AG04449 (cell line): ENCODE measurements at regions not wholly inside any gene's neighbourhood (a gene's known extent, or its start where the extent isn't known, plus 50 kb on each side); places are given as distances from the start of the nearest gene placed in this dataset.

ENCODE experiments used
- CTCF ChIA-PET: fragments of 350-600 bp; formaldehyde crosslinking; extraction: SDS; loops from one replicate; lab custom pipeline; 2021; ENCODE audit warnings: antibody characterized with exemption; lab: Yijun Ruan, JAX
- POLR2A ChIA-PET: fragments of 400-600, 350-600 bp; formaldehyde crosslinking; extraction: SDS; loops from one replicate; lab custom pipeline; 2020; ENCODE audit warnings: antibody characterized with exemption, inconsistent platforms; lab: Yijun Ruan, JAX
- DNase-seq: peaks from one replicate; pipeline ENCODE4 v3.0.0-alpha.2; 2010; ENCODE audit warnings: low read depth, low spot score
- H3K4me3 ChIP-seq: 2 replicates; pipeline ENCODE4 v1.5.1; 2011; ENCODE audit warnings: low read depth, mild to moderate bottlenecking, control low read depth, low read length
- CTCF ChIP-seq: IDR thresholded peaks from one replicate; pipeline ENCODE4 v1.5.1; 2011; ENCODE audit warnings: mild to moderate bottlenecking, moderate library complexity, low read length, control low read depth, inconsistent platforms; ENCODE audit not compliant: insufficient read depth; ENCODE audit errors: missing control alignments

- no peak for DNase-seq
- ChIA-PET POLR2A (no interaction called here), CTCF (interaction anchor here (0.7 kb wide), 1 partner anchor 39 kb away, joined by 3 read pairs; no protein-coding TSS in a partner anchor)
- H3K4me3 ChIP-seq: no peak overlapping the region
- no peak for TF ChIP-seq CTCF
These were observed 89.8 kb upstream of the MMADHC start for GRCh38 chr2:149677416-149677815.

- TF ChIP-seq CTCF: no peak
- CTCF ChIA-PET: no interaction called here
- POLR2A ChIA-PET: no interaction called here
- DNase-seq: no peak
- no peak overlapping the region for H3K4me3 ChIP-seq
These were observed 82.5 kb upstream of the MMADHC start for GRCh38 chr2:149670086-149670485.

- H3K4me3 ChIP-seq: no peak overlapping the region
- POLR2A ChIA-PET: no interaction called here
- no peak for DNase-seq
- CTCF ChIA-PET: no interaction called here
- TF ChIP-seq CTCF: no peak
These were observed 79.3 kb upstream of the MMADHC start for GRCh38 chr2:149666809-149667320.

GRCh38 chr2:149664896-149665295, 77.3 kb upstream of the MMADHC start:
- CTCF ChIA-PET: no interaction called here
- TF ChIP-seq CTCF: no peak
- POLR2A ChIA-PET: no interaction called here
- H3K4me3 ChIP-seq: no peak overlapping the region
- no peak for DNase-seq

DNA sequence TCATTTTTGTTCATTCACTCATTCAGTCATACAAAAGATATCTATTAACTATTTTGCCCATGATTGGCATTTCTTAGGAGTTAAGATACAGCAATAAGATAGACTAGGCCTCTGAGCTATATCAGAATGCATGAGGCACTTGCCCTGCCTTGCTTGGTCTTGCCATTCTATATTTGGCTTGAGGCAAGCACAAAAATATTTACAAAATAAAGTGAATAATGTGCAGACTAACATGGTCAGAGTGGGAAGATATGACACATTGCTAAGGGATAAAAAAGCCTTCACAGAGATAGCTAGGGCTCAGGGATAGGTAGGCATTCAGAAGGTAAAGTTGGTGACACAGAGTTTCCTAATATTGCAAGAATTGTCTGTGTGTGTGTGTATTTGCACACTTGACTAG, 75.0 kb upstream of the MMADHC start:
- no peak overlapping the region for H3K4me3 ChIP-seq
- no peak for DNase-seq
- ChIA-PET CTCF (no interaction called here), POLR2A (no interaction called here)
- no peak for TF ChIP-seq CTCF

GRCh38 chr2:149661844-149662243, 74.3 kb upstream of the MMADHC start:
- POLR2A ChIA-PET: no interaction called here

More at GRCh38 chr2:149661844-149662243, 74.3 kb upstream of the MMADHC start:
- H3K4me3 ChIP-seq: no peak overlapping the region
- TF ChIP-seq CTCF: no peak
- peak; percentile 10 for DNase-seq
- CTCF ChIA-PET: no interaction called here
